ENCODE measurements at regions not wholly inside any gene's neighbourhood (a gene's known extent, or its start where the extent isn't known, plus 50 kb on each side); places are given as distances from the start of the nearest gene placed in this dataset.
"Not testable (repeated sequence)": the region's sequence is repeated elsewhere in the genome, so short reads cannot be mapped to it uniquely, and the experiment has no call there.

DNA sequence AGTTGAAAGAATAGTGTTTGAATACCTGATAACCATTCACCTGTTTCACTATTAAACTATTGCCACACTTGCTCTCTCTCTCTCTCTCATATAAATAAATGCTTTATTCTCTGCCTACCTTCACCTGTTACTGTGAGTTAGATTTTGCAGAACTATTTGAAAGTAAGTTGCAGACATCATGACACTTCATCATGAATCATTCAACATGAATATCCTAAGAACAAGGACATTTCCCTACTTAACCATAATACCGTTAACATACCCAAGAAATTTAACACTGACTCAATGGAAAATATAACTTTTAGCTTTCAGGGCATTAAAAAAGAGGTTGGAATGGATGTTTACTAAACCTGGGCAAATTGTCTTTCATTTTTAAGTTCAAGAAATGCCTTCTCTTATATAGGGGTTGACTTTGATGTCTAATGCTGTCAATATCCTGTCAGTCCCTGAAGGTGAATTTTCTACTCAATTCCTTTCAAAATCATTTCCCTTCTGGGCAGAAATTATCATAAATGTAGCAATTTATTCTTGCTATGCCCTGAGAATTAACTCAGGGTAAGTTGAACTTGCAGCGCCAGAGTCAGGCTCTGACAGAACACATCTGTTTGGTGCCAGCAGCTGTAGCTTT lies 582.6 kb upstream of the TLE4 start:
- no peak for DNase-seq

DNA sequence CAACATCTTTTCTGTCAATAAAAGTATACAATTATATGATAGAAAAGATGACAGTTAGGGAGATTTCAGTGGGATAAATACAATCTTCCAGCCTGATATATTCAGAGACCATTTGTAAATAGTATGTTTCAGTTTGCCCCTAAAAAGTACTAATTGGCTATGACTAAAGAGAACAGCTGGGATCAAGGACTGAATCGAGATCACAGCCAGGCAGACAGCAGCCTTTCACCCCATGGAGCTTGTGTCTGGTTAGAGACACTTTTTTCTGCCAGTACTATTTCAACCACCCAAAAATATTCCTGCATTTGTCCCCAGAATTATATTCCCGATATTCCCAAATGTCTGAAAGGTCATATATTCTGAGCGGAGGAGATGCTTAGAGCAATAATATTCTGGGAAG lies 577.3 kb upstream of the TLE4 start:
- DNase-seq, result peak; percentile 42

DNA sequence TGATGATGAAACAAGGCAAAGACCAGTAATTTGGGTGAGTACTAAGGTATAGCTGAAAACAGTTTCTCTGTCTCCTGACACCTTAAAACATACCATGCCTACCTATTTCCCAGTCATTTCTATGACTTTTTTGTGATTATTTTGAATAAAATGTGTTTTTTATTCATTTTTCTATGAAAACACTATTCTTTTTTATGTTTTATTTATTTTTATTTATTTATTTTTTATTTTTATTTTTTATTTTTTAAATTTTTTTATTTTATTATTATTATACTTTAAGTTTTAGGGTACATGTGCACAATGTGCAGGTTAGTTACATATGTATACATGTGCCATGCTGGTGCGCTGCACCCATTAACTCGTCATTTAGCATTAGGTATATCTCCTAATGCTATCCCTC lies 576.8 kb upstream of the TLE4 start:
- DNase-seq, result not testable (repeated sequence)

DNA sequence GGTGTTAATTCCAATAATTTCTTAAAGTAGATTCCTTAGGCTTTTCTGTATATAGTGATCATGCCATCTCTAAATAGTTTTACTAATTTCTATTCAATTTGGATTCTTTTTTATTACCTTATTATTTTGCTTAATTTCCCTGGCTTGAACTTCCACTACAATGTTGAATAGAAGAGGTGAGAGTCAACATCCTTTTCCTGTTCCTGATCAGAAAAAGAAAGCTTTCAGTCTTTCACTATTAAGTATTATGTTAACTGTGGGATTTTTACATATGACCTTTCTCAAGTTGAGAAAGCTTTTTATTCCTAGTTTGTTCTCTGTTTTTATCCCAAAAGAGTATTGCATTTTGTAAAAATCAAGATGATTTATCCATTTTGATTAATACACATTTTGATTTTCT lies 574.5 kb upstream of the TLE4 start:
- no peak for DNase-seq

DNA sequence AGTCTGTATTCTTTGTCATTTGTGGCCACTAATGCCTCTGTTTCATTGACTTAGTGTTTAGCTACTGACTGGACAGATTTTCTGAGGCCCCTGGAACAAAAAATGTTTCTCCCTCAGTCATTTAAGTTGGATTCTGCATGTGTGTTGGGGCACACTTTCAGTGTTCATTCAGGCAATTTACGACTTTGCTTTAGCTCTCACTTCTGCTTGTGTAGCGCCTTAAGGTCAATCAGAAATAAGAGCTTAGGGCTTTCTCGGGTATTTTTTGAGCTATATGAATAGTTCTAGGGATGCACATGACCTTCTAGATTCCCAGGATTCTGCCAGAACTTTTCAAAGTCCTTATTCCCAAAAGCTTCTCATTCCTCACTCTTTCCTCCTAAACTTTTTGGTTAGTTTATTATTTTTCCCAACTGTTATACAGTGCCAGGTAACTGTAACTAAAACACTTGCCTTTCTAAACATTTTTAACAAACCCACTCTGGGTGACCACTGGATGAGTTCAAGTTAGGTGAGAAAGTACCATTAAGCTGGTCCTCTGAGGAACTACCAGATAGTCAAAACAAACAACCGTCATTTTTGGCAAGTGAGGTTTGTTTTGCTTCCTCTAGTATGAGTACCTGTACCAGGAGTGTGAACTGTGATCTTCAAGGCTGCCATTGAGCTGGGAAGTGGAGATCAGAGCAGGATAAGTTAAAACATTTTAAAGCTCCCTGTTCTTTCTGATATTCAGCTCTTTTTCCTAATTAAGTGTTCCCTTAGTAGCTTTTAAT lies 571.3 kb upstream of the TLE4 start:
- no peak for DNase-seq

DNA sequence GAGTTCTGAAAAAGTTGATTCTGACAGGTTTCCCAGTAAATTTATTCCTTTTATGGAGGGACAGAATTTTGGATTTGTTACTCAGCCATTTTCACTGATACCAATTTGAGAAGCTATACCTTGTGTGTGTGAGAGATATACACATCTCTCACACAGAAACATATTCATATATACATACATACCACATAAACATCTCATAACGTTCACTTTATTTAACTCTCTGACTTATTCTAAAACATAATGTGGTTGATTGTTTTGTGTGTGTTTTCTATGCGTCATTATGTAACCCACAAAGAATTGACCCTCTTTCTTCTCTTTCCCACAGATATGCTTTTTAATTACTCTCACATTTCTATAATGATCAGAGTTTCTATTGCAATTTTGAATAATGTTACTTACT lies 570.8 kb upstream of the TLE4 start:
- DNase-seq, result no peak

DNA sequence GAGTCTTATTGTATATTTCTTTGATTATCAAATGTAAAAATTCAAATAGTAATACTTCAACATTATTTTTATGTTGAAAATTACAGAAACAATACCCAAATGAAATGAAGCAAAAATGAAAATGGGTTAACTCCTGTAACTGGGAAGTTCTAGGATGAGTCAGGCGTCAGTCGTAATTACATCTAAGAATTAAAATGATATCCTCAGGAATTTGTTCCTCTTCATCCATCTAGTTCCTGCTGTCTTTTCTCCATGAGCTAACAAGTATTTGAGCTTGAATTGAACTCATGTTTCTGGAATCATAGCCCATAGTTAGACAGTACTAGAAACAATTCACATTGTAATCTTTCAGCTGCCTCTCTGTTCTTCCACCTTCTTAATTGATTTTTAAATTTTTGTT lies 568.3 kb upstream of the TLE4 start:
- no peak for DNase-seq

DNA sequence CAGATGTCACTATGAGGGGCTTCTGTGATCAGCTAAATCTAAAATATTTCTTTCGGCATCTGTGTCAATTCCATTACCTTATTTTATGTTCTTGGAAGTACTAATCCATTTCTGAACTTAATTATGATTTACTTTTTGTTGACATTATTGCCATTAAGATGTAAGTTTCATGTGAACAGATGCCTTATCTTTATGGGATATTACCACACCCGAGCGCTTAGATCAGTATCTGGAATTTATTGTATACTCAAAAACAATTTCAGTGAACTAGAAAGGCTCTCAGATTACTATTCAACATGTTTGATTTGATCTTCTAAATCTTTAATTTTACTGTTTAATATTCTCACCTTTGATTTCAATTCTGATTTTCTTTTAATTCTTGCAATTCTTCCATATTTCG lies 567.7 kb upstream of the TLE4 start:
- DNase-seq, result no peak

DNA sequence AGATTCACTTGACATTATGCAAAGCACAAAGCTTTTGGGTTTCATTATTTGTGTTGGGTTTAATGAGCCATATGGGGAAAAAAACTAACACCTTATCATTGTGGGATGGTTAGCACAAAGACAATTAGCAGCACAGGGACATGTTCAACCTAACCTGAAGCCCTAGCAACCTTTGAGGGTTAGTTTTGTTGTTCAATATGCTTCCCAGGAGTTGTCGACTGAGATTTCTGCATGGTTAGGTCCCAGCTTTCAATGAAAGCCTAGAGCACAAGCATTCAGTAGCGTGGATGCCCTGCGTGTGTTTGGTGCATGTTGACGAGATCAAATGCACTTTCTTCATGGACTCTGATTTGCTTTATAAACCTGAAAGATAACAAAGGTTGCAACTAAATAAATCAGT lies 565.2 kb upstream of the TLE4 start:
- DNase-seq, result no peak

DNA sequence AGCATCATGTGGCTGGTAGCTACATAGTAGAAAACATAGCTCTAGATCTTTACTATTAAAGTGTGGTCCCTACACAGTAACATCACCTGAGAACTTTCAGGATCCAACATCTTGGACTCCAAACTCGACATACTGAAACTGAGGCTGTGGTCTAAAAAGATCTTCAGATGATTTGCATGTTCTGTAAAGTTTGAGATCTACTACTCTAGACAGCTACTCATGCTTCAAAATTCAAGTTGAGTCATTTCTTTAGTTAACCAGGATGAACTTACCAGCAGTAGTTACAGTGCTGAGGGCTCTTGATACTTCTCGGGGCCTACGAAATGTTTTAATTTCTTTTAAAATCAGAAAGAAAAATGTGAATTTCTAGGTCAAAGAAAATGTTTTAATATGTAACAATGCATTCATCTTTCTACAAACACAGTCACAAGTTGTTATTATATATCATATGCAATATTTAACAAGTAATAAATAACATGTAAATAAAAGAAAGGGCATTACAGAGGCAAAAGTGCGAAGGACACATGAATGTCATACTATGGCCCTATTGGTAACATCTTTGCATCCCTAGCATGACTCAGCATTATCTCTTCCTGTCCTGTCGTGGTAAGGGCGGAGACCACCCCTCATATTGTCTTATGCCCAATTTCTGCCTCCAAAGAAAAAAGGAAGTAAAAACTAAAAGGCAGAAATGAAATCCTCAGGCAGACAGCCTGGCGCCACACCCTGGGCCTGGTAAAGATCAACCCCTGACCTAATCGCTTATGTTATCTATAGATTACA lies 563.9 kb upstream of the TLE4 start:
- DNase-seq, result no peak

DNA sequence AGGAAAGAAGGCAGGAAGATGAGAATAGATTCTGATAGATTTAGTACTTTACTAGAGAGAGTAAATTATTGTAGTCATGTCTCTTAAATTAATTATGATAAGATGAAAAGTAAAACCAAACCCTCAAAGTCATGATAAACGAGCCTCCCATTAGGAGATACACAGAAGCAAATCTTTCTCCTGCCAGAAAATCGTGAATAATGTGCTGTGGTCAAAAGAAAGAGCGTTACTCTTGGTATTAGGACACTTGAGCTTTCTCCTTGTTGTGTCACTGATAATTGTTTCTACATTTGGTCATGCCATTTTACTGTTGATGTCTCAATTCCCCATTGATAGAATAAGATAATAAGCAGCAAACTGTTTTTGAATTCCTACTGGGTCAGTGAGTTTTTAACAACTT lies 562.8 kb upstream of the TLE4 start:
- DNase-seq, result no peak

DNA sequence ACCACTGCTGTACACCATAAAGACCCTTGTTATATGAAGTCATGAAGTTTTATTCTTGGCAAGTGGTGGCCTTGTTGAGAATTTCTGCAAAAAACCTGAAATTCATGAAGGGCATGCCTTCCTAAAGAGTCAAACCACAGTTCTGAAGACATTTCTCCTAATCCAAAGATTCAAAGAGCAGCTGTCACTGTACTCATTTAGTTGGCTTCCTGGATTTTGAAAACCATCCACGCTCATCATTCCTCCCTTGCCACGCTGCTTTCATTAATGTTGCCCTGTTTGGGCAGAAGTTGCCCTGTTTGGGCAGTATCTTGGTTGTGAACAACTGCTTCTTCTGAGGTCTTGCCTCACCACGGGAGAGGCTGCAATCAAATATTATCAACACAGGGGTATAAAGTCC lies 560.3 kb upstream of the TLE4 start:
- no peak for DNase-seq

DNA sequence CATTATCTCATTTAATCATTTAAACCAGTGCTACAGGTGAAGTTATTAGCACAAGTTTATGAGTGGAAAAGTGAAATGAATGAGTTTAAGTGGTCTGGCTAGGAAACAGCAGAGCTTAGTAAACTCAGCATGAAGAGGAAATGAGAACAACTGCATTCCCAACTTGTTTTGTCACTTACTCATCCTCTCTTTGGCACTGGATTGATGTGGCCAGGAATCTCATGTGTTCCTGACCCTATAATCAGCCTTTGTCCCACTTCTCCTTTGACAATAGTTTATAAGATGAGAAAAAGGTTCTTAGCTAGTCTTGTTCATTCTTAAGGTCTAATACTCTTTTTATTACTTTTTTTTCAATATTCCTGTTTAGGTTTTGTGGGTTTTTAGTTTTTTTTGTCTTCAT lies 559.2 kb upstream of the TLE4 start:
- DNase-seq, result no peak

DNA sequence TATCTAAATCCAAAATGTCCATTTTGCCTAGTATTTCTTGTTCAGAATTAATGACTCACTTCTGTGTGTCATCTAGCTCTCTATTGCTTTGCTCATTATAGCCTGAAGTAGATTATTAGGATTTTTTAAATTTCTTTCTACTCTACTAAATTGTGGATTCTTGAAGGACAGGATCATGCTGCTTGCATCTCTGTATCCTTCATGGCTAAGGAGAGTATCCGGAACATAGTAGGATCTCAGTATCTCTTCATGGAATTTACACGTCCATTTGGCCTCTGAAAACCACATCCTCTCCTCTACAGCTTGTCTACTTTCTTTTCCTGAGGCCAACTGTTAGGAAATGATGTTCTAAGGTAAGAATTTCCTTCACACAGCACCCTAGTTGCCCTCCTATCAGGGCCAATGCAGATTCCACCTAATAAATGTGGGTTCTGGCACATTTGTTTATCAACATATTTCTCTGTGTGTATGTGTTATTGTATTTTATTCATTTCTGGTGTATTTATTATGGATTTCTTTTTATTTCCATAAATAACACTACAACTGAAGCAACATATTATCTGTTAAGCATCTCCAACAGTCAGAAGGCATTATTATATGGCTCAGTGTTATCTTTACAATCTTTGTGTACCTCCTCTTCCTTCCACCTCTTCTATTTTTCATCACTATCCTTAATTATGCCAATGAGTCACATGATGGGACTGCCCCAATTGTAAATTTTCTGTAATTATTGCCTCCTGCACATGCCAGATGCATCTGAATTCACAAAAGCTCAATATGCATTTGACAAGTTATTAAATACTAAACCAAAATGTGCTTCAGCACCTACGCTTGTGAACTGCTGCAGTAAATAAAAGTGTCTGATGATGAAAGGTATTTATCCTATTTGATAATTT lies 557.8 kb upstream of the TLE4 start:
- no peak for DNase-seq

DNA sequence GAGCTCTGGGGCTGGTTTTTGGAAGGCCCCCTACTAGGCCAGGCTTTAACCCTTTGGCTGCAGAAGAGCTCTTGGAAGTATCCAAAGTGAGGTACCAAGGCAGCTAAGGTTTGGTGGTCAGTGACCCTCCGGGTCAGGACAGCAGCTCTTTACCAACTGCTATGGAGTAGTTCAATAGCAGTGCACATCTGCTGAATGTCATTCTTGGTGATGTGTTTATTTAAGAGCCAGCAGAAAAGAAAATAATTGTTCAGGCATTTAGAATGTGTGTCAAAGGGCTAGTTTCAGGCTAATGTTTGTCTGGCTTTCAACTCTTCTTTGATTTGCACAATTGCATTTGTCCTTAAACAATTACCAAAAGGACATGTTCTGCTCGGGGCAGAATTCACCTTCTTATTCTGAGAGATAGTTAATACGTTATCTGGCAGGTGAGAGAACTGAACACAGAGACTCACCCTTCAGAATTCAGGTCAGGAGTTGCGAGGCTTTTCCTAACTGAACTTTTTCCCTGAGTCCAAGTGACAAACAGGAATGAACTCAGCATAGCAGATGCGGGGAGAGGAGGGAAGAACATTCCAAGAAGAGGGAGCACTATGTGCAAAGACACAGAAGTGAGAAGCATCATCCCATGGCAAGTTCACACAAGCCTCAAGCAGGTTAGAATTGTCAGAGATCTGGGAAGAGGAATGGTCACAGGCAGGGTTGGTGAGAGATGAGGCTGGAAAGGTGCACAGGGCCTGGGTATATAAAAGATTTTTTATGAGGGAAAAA lies 556.7 kb upstream of the TLE4 start:
- DNase-seq, result no peak

DNA sequence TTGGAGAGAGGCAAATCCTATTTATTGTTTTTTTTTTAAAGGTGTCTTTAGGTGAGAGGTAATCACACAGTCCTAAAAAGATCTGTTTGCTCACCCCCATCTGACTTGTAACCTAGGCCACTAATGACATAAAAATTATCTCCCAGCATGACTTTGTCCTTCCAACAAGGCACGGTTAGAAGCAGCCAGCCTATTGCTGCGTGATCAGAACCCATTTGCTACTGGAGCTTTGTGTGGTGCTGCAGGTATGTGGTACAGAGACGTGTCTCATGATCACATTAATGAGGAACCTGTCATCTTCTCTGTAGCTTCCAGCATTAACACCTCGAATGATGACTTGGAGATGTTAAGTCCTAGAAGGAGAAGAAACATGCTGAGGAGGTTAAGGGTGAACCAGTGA lies 555.8 kb upstream of the TLE4 start:
- DNase-seq, result no peak

DNA sequence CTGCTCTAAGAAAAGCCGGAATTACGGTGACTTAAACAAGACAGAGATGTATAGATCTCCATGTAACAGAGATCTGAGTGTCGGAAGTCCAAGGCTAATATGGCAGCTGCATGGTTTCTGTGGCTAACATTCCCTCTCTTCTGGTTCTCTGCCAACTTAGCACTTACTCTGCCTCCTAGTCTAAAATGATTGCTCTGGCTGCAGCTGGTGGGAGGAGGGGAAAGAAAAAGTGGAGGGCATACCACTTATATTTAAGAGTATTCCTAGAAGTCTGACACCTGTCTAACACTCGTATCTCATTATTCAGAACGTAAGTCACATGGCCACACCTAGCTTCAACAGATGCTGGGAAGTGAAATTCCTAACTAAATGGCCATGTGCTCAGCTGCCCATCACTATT lies 551.5 kb upstream of the TLE4 start:
- DNase-seq, result no peak

DNA sequence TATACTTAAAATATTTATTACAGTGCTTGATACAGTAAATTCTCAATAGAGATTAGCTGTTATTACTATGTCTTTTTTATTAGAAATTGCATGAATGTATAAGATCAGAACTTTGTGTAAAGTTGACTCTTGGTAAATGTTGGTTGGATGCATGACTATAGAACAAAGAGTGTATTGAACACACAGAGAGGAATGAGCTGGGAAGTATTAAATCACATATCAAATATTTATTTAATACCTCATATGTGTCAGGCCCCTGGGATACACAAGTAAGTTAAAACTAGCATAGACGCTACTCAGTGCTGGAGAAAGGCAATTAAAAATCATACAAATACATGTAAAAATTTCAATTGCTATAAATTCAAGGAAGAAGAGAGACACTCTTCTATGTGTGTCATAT lies 550.7 kb upstream of the TLE4 start:
- no peak for DNase-seq

DNA sequence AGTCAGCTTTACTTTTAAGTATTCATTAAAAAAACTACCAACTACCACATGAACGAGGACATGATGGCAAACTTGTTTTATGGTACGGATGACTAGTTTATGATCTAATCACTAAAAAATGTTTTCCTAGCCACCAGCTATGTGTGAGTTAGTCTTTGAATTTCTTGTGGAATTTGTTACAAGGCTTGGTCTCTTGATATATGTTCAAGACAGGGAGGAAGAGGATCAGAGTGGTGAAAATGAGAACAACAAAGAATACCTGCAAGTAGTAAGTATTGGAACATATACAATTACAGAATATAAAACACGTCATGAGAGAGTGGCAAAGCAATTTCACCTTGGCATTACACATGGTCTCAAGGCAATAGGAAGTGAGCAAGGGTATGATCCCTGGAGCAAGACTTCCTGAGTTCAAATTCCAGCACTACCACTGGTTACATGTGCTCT lies 548.6 kb upstream of the TLE4 start:
- DNase-seq, result no peak

DNA sequence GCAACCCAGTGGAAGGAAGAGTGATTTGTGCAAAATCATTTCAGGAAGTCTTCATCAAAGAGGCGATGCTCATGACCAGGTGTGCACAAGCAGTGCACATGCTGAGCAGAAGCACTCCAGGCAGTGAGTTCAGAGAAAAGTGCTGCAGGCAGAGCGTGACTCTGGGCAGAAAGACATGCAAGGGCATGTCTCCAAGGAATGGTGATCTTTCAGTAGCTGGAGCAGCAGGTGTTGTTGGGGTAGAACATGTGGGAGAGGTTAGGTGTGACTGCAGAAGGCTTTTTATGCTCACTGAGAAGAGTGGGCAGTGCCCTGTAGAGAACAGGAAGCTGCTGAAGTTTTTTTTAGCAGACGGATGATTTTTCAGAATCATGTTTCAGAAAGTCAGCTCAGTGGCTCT lies 545.4 kb upstream of the TLE4 start:
- no peak for DNase-seq

DNA sequence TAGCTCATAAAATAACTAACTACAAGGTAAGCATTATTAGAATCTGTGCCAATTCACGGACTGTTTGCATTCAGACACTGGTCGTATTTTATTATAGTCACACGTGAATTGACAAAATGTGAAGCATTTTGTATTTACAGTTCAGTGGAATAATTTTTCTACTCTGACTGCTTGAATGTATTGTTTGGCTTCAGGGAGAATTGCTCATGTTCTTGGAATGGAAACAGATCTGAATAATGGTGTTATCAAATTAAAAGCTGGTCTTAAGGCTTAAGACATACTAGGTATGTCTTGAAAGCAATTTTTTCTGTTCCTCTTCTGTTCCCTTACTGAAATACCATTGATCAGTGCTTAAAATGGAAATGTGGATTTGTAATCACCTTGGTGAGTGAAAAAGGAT lies 543.7 kb upstream of the TLE4 start:
- no peak for DNase-seq

DNA sequence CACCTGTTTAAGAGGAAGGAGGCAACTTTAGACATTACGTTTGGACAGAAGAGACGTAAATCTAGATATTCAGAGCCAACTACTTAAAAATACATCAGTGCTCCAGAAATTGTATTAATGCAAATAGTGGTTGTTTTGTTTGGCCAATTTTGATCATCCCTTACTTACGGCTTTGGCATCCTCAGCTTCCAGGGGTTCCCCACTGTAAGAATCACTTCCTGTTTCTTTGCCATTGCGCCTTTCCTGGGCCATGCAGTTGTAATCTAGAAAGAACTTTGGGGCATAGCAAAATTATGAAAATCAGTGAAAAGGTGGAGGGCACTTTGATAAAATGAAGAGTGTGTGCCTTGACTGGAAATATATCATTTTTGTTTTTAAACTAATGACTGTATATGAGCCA lies 537.2 kb upstream of the TLE4 start:
- no peak for DNase-seq
